ENCODE measurements at regions not wholly inside any gene's neighbourhood (a gene's known extent, or its start where the extent isn't known, plus 50 kb on each side); places are given as distances from the start of the nearest gene placed in this dataset.

DNA sequence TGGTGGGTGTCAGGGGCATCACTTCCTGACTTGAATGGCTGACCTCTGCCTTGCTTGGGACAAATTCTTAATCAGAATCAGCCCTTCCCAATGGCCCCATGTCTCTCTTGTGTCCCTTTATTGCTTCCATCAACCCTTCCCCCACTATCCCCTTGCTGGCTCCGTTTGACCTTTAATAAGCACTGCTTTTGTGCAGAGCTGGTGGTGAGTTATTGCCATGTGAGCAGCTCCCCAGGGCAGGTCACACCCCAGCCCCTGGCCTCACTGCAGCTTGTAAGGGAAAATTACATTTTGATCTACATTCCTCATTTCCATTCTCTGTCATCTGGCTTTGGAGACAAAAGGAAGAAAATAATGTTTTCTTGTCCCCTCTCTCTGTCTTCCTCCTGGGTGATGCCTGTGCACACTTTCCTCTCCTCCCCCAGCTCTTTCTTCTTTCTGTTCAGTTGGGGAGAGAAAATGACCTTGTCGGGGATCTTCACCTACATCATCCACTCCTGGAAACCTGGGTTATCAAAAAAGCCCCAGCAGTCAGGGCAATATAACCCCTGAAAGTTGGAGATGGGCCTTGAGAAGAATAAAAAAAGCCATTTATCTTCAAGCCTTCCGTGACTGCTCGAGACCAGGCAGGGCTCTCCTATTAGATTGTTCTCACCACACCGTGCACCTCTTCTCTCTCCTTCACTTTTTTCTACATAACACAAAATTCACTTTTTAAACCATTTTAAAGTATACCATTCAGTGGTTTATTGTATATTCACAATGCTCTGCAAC lies 100.4 kb upstream of the SRRM4 start:
- no peak for TF ChIP-seq EZH2 (IDR thresholded peaks at IDR 0.05; ENCODE audit: low read length, missing control alignments)
- TF ChIP-seq, protein P1, sequence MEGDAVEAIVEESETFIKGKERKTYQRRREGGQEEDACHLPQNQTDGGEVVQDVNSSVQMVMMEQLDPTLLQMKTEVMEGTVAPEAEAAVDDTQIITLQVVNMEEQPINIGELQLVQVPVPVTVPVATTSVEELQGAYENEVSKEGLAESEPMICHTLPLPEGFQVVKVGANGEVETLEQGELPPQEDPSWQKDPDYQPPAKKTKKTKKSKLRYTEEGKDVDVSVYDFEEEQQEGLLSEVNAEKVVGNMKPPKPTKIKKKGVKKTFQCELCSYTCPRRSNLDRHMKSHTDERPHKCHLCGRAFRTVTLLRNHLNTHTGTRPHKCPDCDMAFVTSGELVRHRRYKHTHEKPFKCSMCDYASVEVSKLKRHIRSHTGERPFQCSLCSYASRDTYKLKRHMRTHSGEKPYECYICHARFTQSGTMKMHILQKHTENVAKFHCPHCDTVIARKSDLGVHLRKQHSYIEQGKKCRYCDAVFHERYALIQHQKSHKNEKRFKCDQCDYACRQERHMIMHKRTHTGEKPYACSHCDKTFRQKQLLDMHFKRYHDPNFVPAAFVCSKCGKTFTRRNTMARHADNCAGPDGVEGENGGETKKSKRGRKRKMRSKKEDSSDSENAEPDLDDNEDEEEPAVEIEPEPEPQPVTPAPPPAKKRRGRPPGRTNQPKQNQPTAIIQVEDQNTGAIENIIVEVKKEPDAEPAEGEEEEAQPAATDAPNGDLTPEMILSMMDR (conservative IDR thresholded peaks at IDR 0.05 in 1 of 2, IDR thresholded peaks at IDR 0.05 in 1 of 2; ENCODE audit: low read depth in 1 of 2, low read length in 2 of 2), result no peak
